ENCODE measurements at regions not wholly inside any gene's neighbourhood (a gene's known extent, or its start where the extent isn't known, plus 50 kb on each side); places are given as distances from the start of the nearest gene placed in this dataset.
A peak's percentile ranks its signal among the peaks of the same experiment; 100 is the strongest.

GRCh38 chr17:14946481-14946880 is 318.6 kb downstream of the PMP22 start:
- no peak for DNase-seq (ENCODE audit: low spot score)

- DNase-seq (ENCODE audit: low spot score): peak; percentile 22
Observed at GRCh38 chr17:14942526-14943190, 322.5 kb downstream of the PMP22 start.

GRCh38 chr17:14940938-14941265 is 324.2 kb downstream of the PMP22 start:
- DNase-seq (ENCODE audit: low spot score): no peak

GRCh38 chr17:14940108-14940937 is 324.8 kb downstream of the PMP22 start:
- DNase-seq (ENCODE audit: low spot score): peak; percentile 58

GRCh38 chr17:14935845-14936485 is 329.2 kb downstream of the PMP22 start:
- no peak for DNase-seq (ENCODE audit: low spot score)

GRCh38 chr17:14935139-14935841 is 329.8 kb downstream of the PMP22 start:
- DNase-seq (ENCODE audit: low spot score): no peak

- no peak for DNase-seq (ENCODE audit: low spot score)
Observed at GRCh38 chr17:14933676-14934075, 331.4 kb downstream of the PMP22 start.

GRCh38 chr17:14926526-14927122 is 338.5 kb downstream of the PMP22 start:
- peak; percentile 73 for DNase-seq (ENCODE audit: low spot score)

GRCh38 chr17:14926073-14926472 is 339.1 kb downstream of the PMP22 start:
- no peak for DNase-seq (ENCODE audit: low spot score)

GRCh38 chr17:14925498-14925897 is 339.6 kb downstream of the PMP22 start:
- no peak for DNase-seq (ENCODE audit: low spot score)

- DNase-seq (ENCODE audit: low spot score): no peak
Observed at GRCh38 chr17:14923981-14924380, 341.1 kb downstream of the PMP22 start.

- DNase-seq (ENCODE audit: low spot score): no peak
Observed at GRCh38 chr17:14922411-14922810, 342.7 kb downstream of the PMP22 start.

GRCh38 chr17:14921936-14922335 is 343.2 kb downstream of the PMP22 start:
- DNase-seq (ENCODE audit: low spot score): no peak

- no peak for DNase-seq (ENCODE audit: low spot score)
Observed at GRCh38 chr17:14919631-14920213, 345.4 kb downstream of the PMP22 start.

GRCh38 chr17:14919094-14919493 is 346.0 kb downstream of the PMP22 start:
- no peak for DNase-seq (ENCODE audit: low spot score)

- peak; percentile 7 for DNase-seq (ENCODE audit: low spot score)
Observed at GRCh38 chr17:14918540-14918939, 346.6 kb downstream of the PMP22 start.

- no peak for DNase-seq (ENCODE audit: low spot score)
Observed at GRCh38 chr17:14910916-14911315, 354.2 kb downstream of the PMP22 start.

GRCh38 chr17:14904386-14904785 is 360.7 kb downstream of the PMP22 start:
- DNase-seq (ENCODE audit: low spot score): no peak

GRCh38 chr17:14903854-14904253 is 361.3 kb downstream of the PMP22 start:
- peak; percentile 4 for DNase-seq (ENCODE audit: low spot score)

GRCh38 chr17:14902803-14903202 is 362.3 kb downstream of the PMP22 start:
- DNase-seq (ENCODE audit: low spot score): no peak

GRCh38 chr17:14902297-14902696 is 362.8 kb downstream of the PMP22 start:
- no peak for DNase-seq (ENCODE audit: low spot score)

- no peak for DNase-seq (ENCODE audit: low spot score)
Observed at GRCh38 chr17:14901376-14901775, 363.8 kb downstream of the PMP22 start.

All from GM03348 (cell line).